HFFc6 (cell line): ENCODE measurements at regions not wholly inside any gene's neighbourhood (a gene's known extent, or its start where the extent isn't known, plus 50 kb on each side); places are given as distances from the start of the nearest gene placed in this dataset.

Experiments
- DNase-seq: peaks from one replicate; pipeline ENCODE4 v3.0.0-alpha.2; 2018
- H3K27ac Mint-ChIP-seq: 2 replicates; pipeline ENCODE4 v1.8.0; 2020; ENCODE audit warnings: mild to moderate bottlenecking, mixed read lengths
- H3K27me3 Mint-ChIP-seq: 2 replicates; pipeline ENCODE4 v1.8.0; 2021; ENCODE audit warnings: mild to moderate bottlenecking, moderate library complexity, mixed read lengths; ENCODE audit not compliant: insufficient read depth
- H3K36me3 Mint-ChIP-seq: 2 replicates; pipeline ENCODE4 v1.8.0; 2021; ENCODE audit warnings: low read depth, mixed read lengths
- H3K4me1 Mint-ChIP-seq: 2 replicates; pipeline ENCODE4 v1.8.0; 2020; ENCODE audit warnings: low read depth, mixed read lengths
- H3K4me3 Mint-ChIP-seq: 2 replicates; pipeline ENCODE4 v1.8.0; 2020; ENCODE audit warnings: mild to moderate bottlenecking, moderate library complexity, mixed read lengths
- H3K9me3 Mint-ChIP-seq: 2 replicates; pipeline ENCODE4 v1.8.0; 2020; ENCODE audit warnings: mild to moderate bottlenecking, mixed read lengths
- TF ChIP-seq, protein P1 (sequence below): fragments of 200-600 bp; sonication (generic); IDR thresholded peaks from 2 replicates; pipeline ENCODE4 v1.5.0; 2021; ENCODE audit warnings: antibody characterized with exemption, mild to moderate bottlenecking

DNA sequence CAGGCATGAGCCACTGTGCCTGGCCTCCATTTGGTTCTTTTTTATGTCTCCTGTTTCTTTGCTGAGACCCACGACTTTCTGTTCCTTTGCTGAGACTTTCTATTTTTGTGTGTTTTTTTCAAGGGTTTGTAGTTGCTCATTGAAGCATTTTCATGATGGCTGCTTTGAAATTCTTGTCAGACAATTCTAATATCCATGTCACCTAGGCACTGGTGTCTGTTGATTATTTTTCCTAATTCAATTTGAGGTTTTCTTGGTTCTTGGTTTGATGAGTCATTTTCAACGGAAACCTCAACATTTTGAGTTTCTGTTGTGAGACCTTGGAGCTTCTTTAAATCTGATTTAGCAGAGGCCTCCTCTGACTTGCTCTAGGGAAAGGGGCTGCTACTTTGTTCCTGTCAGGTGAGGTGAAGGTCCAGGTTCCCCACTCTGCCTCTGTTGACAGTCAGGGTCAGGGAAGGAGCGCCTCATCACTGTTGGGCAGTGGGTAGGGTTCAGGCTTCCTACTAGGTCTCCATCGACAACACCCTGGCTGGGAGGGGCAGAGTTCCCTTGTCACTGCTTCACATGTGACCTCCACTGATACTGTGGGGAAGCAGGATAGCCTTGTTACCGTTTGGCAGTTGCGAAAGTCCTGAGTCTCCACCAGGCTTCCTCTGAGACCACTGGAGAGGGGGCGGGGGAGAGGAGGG lies 66.1 kb upstream of the SMOX start:
- H3K4me3 Mint-ChIP-seq: peak overlapping the region; percentile 51
- TF ChIP-seq, protein P1, sequence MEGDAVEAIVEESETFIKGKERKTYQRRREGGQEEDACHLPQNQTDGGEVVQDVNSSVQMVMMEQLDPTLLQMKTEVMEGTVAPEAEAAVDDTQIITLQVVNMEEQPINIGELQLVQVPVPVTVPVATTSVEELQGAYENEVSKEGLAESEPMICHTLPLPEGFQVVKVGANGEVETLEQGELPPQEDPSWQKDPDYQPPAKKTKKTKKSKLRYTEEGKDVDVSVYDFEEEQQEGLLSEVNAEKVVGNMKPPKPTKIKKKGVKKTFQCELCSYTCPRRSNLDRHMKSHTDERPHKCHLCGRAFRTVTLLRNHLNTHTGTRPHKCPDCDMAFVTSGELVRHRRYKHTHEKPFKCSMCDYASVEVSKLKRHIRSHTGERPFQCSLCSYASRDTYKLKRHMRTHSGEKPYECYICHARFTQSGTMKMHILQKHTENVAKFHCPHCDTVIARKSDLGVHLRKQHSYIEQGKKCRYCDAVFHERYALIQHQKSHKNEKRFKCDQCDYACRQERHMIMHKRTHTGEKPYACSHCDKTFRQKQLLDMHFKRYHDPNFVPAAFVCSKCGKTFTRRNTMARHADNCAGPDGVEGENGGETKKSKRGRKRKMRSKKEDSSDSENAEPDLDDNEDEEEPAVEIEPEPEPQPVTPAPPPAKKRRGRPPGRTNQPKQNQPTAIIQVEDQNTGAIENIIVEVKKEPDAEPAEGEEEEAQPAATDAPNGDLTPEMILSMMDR: no peak
- H3K27me3 Mint-ChIP-seq: no peaks in the 10 kb centered on the region
- peak overlapping the region; percentile 64 for H3K27ac Mint-ChIP-seq
- DNase-seq: peak; percentile 44
- H3K36me3 Mint-ChIP-seq: peaks cover 5% of the 10 kb centered on the region; the same call in 1 of the 2 replicates
- peaks cover 4% of the 10 kb centered on the region; the same call in 1 of the 2 replicates for H3K9me3 Mint-ChIP-seq
- H3K4me1 Mint-ChIP-seq: peaks cover 60% of the 10 kb centered on the region

DNA sequence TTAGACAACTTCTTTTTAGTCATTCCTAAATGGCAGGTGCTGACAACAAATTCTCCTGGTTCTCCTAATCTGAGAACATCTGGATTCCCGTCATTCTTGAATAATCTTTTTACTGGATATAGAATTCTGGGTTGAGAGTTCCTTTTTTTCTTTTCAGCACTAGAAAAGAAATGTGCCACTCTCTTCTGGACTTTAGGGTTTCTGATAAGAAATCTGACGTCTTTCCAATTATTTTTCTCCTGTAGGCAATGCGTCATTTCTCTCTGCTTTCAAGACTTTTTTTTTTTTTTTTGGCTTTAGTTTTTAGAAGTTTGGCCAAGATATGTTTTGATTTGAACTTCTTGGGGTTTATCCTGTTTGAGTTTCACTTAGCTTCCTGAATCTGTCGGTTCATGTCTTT lies 66.1 kb upstream of the RNF24 start:
- TF ChIP-seq, protein P1: no peak

DNA sequence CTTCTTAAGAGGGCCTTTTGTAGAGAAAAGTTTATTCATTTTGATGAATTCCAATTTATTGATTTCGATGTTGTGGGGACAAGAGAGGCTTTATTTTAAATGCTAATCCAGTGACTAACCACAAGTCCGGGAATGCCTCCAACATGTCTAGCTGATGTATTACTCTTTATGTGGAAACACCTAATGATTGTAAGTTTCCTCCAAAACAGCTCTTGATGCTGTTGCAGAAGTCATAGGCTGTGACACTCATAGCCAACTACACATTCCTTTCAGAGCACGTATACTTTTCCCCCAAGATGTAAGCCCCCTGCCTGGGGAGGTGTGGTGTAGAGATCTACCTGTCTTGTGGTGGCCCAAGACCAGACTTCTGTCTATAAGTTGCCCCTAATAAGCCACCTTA lies 61.3 kb upstream of the RNF24 start:
- TF ChIP-seq, protein P1: no peak
- Mint-ChIP-seq H3K4me3 (peak overlapping the region; percentile 32), H3K27ac (peak overlapping the region; percentile 58), H3K9me3 (no peaks in the 10 kb centered on the region), H3K36me3 (no peaks in the 10 kb centered on the region), H3K4me1 (peaks cover 47% of the 10 kb centered on the region), H3K27me3 (peaks cover 6% of the 10 kb centered on the region; the same call in 1 of the 2 replicates)
- peak; percentile 89 for DNase-seq

More for the DNA sequence above, 66.1 kb upstream of the RNF24 start:
- DNase-seq: no peak
- peak overlapping the region; percentile 40; the same call in 1 of the 2 replicates for H3K4me3 Mint-ChIP-seq
- peaks cover 4% of the 10 kb centered on the region; the same call in 1 of the 2 replicates for H3K9me3 Mint-ChIP-seq
- H3K27ac Mint-ChIP-seq: peak overlapping the region; percentile 27; the same call in 1 of the 2 replicates
- peaks cover 72% of the 10 kb centered on the region for H3K4me1 Mint-ChIP-seq
- H3K27me3 Mint-ChIP-seq: no peaks in the 10 kb centered on the region
- H3K36me3 Mint-ChIP-seq: peaks cover 5% of the 10 kb centered on the region; the same call in 1 of the 2 replicates

DNA sequence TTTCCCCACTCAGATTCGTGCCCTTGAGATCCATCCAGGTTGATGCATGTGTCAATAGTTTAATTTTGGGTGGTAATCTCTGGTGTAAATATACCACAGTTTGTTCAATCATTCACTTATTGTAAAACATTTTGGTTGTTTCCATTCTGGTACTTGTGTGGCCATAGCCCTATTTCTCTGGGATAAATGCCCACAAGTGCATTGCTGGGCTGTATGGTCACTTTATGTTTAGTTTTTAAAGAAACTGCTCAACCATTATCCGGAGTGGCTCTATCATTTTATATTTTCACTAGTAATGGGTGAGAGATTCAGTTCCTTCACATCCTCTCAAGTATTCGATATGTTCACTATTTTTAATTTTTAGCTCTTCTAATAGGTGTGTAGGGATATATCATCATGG lies 60.7 kb upstream of the RNF24 start:
- no peak overlapping the region; the same call in 1 of the 2 replicates for H3K27ac Mint-ChIP-seq
- H3K9me3 Mint-ChIP-seq: no peaks in the 10 kb centered on the region
- TF ChIP-seq, protein P1: no peak
- H3K4me3 Mint-ChIP-seq: no peak overlapping the region
- no peak for DNase-seq
- H3K4me1 Mint-ChIP-seq: peaks cover 48% of the 10 kb centered on the region
- peaks cover 6% of the 10 kb centered on the region; the same call in 1 of the 2 replicates for H3K27me3 Mint-ChIP-seq
- H3K36me3 Mint-ChIP-seq: no peaks in the 10 kb centered on the region

DNA sequence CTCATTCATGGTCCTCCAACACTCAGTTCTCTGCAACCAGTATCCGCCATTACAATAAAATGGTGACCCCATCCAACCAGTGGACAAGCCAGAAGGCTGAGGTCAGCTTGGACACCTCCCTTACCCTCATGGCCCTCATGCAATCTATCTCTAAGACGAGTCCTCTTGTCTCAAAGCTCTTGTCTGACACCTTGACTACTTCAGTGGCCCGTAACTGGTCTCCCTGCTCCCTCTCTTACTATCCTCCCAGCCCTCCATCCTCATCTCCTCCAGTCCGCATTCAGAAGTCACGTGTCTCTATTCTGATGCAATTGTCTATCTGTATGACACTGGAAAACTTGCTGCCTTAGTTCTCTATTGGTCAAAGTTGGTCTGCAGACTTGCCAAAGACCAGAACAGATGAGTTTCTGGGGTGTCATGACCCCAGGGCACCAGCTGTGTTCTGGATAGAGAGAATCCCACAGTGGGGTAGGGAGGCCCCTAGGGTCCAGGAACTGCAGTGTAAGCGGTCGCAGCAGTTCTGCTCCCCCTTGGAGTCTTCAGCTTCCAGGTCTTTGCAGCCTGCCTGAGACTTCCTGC lies 59.6 kb upstream of the RNF24 start:
- Mint-ChIP-seq H3K4me1 (peaks cover 54% of the 10 kb centered on the region), H3K27me3 (peaks cover 6% of the 10 kb centered on the region; the same call in 1 of the 2 replicates), H3K36me3 (0 out of 2 replicates have a peak, but pooled peaks cover 2% of the 10 kb centered on the region), H3K9me3 (peaks cover 2% of the 10 kb centered on the region; the same call in 1 of the 2 replicates), H3K4me3 (no peak overlapping the region), H3K27ac (no peak overlapping the region)
- DNase-seq: no peak
- TF ChIP-seq, protein P1: no peak
